ENCODE measurements at regions not wholly inside any gene's neighbourhood (a gene's known extent, or its start where the extent isn't known, plus 50 kb on each side); places are given as distances from the start of the nearest gene placed in this dataset.

GRCh38 chr20:24787071-24787470 lies 162.0 kb upstream of the CST7 start:
- no peak for TF ChIP-seq CTCF (IDR thresholded peaks at IDR 0.05; ENCODE audit: low read depth, low read length)
- H3K4me3 ChIP-seq (ENCODE audit: low read depth, low read length) = no peak overlapping the region

DNA sequence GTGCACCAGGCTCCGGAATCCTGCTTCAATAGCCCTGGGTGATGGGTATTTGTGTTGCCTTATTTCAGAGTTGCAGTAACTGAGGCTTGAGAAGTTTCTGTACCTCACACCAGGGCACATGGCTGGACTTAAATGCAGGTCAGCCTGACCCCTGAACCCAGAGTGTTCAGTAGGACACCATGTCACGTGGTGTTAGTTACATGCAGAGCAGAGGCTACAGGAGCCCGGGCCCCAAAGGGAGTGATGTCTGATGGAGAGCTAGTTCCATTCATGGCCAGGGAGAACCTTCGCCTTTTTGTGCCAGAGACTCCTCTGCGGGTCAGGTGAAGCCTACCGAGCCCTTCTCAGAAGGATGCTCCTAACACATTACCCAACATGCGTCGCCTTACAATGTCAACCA lies 161.4 kb upstream of the CST7 start:
- H3K4me3 ChIP-seq (ENCODE audit: low read depth, low read length) = no peak overlapping the region
- TF ChIP-seq CTCF (IDR thresholded peaks at IDR 0.05; ENCODE audit: low read depth, low read length) = no peak

DNA sequence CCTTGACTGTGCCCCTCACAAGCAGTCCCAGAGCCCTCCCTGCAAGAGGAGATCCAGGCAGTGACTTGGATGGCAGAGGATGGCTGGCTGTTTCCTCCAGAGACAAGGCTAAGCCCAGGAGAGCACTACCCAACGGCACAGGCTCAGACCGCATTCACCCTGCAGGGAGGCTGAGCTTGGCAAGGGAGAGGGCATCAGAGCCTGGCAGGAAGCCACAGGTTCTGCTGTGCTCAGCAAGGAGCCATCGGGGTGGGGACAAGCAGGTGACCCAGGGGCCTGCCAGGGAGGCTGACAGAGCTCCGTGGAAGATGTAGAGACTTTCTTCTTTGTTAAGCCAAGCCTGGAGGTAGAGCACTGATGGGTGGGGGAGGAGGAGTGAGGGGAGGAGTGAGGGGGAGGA lies 159.2 kb upstream of the CST7 start:
- H3K4me3 ChIP-seq (ENCODE audit: low read depth, low read length) = no peak overlapping the region
- no peak for TF ChIP-seq CTCF (IDR thresholded peaks at IDR 0.05; ENCODE audit: low read depth, low read length)

GRCh38 chr20:24790746-24791283 lies 158.3 kb upstream of the CST7 start:
- H3K4me3 ChIP-seq (ENCODE audit: low read depth, low read length) = no peak overlapping the region
- no peak for TF ChIP-seq CTCF (IDR thresholded peaks at IDR 0.05; ENCODE audit: low read depth, low read length)

- TF ChIP-seq CTCF (IDR thresholded peaks at IDR 0.05; ENCODE audit: low read depth, low read length) = no peak
- no peak overlapping the region for H3K4me3 ChIP-seq (ENCODE audit: low read depth, low read length)
Observed at GRCh38 chr20:24791953-24792352, 157.1 kb upstream of the CST7 start.

DNA sequence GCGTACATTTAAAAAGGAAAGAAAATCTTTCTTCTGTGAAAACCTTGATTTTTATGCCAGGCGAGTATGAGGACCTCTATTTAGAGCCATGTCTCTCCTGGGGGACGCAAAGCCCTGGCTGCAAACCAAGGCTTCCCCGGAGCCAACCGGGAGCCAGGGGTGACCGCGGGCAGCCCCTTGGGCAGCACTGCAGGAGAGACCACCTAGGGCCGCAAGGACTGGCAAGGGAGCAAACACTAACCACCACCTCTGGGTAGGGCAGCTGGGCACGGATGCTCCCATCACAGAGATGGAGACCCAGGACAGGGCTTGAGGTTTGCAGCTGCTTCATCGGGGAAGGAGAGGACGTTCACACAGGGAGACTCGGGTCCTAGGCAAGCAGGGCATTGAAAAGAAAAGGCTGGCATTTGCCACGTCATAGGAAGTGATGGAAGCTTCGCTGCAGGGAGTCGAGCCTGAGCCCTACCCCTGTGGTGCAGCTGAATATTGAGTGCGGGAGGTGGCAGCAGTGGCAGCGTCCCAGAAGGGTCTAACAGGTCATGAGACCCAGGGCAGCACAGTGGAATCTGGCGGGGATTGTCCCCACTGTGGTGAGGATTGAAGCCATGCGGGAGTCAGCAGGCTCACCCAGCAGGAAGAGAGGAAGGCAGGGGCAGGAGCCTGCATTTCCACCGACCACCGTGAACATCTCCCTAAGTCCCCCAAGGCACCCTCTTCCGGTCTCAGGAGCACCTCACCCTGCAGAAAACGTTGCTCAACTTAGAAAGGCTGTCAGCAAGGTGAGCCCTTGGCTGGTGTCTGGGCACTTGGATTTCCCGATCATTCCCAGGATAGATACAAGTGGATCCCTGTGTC lies 156.2 kb upstream of the CST7 start:
- no peak for TF ChIP-seq CTCF (IDR thresholded peaks at IDR 0.05; ENCODE audit: low read depth, low read length)
- no peak overlapping the region for H3K4me3 ChIP-seq (ENCODE audit: low read depth, low read length)

- H3K4me3 ChIP-seq (ENCODE audit: low read depth, low read length) = no peak overlapping the region
- TF ChIP-seq CTCF (IDR thresholded peaks at IDR 0.05; ENCODE audit: low read depth, low read length) = no peak
Observed at GRCh38 chr20:24795436-24795835, 153.6 kb upstream of the CST7 start.
